ENCODE measurements at regions not wholly inside any gene's neighbourhood (a gene's known extent, or its start where the extent isn't known, plus 50 kb on each side); places are given as distances from the start of the nearest gene placed in this dataset.

DNA sequence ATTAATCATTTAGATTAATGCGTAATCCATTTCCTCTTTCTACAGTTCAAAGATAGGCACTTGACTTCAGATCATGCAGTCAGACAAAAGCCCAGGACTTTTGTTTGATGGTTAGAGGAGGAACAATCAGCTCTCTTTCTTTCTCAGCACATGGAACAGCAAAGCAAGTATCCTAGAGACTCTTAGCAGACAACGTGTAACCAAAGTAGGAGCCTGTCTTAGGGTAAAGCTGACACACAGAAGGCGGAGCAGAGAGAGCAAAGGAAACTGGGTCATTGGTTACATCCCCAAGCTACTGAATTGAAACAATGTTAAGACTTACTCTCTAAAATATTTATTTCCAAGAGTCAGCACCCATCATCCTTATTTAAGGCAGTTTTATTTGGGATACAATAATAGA lies 110.0 kb upstream of the HES1 start:
- 89% methylated on average over 3 of the region's 3 CpGs for WGBS
- no peaks in the 10 kb centered on the region for H3K27me3 ChIP-seq (ENCODE audit: control insufficient read depth in 4 of 4, insufficient read depth in 4 of 4, low read length in 3 of 4)
- H3K36me3 ChIP-seq (ENCODE audit: control insufficient read depth in 4 of 4, insufficient read depth in 3 of 4, low read depth in 1 of 4, low read length in 3 of 4), result no peaks in the 10 kb centered on the region

DNA sequence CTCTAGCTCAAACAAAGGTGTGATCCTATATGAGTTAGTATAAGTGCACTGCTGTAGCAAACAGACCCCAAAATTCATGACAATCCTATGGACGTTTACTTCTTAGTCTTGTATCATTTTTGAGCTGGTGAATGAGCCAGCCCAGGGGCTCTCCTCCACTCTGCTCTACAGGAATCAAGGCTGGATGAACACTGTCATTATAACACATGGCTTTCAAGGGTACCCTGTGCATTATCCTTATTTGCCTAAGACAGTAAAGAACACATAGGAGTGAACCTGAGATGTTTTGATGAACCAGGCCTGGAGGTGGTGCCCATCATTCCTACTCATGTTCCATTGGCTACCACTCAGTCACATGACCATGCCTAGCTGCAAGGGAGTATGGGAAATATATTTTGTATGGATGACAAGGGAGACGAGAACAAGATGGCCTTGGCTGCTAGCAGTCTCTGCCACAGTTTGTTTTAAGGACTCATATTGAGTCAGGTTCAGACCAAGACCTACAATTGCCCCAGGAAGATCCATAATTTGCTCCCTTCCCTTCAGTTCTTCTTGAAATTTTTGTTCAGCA lies 107.4 kb upstream of the HES1 start:
- Histone ChIP-seq H3K4me1 (ENCODE audit: control insufficient read depth in 4 of 4, insufficient read depth in 4 of 4, low read length in 3 of 4) (peaks cover 14 to 40% (median 29%) of the 10 kb centered on the region in 4 donors), H3K9me3 (ENCODE audit: control insufficient read depth in 4 of 4, low read length in 3 of 4) (no peaks in the 10 kb centered on the region), H3K27me3 (ENCODE audit: control insufficient read depth in 4 of 4, insufficient read depth in 4 of 4, low read length in 3 of 4) (no peaks in the 10 kb centered on the region), H3K36me3 (ENCODE audit: control insufficient read depth in 4 of 4, insufficient read depth in 3 of 4, low read depth in 1 of 4, low read length in 3 of 4) (no peaks in the 10 kb centered on the region), H3K4me3 (ENCODE audit: low read depth in 1 of 3, low read length in 3 of 3) (no peak overlapping the region), H3K9ac (ENCODE audit: low read depth in 1 of 2, low read length in 2 of 2) (no peak overlapping the region), H3K27ac (ENCODE audit: low read depth in 1 of 2, low read length in 2 of 2) (no peak overlapping the region)
- 94% methylated on average over 2 of the region's 2 CpGs for WGBS
- DNase-seq (ENCODE audit: low spot score), result no peak
- no peak for TF ChIP-seq HNF4A (conservative IDR thresholded peaks at IDR 0.05)
- TF ChIP-seq, protein P1, sequence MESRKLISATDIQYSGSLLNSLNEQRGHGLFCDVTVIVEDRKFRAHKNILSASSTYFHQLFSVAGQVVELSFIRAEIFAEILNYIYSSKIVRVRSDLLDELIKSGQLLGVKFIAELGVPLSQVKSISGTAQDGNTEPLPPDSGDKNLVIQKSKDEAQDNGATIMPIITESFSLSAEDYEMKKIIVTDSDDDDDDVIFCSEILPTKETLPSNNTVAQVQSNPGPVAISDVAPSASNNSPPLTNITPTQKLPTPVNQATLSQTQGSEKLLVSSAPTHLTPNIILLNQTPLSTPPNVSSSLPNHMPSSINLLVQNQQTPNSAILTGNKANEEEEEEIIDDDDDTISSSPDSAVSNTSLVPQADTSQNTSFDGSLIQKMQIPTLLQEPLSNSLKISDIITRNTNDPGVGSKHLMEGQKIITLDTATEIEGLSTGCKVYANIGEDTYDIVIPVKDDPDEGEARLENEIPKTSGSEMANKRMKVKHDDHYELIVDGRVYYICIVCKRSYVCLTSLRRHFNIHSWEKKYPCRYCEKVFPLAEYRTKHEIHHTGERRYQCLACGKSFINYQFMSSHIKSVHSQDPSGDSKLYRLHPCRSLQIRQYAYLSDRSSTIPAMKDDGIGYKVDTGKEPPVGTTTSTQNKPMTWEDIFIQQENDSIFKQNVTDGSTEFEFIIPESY (IDR thresholded peaks at IDR 0.05), result no peak
- no peak for TF ChIP-seq HNF4G (IDR thresholded peaks at IDR 0.05)
- TF ChIP-seq, protein P2, sequence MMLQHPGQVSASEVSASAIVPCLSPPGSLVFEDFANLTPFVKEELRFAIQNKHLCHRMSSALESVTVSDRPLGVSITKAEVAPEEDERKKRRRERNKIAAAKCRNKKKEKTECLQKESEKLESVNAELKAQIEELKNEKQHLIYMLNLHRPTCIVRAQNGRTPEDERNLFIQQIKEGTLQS (IDR thresholded peaks at IDR 0.05), result no peak
- TF ChIP-seq, protein P3, sequence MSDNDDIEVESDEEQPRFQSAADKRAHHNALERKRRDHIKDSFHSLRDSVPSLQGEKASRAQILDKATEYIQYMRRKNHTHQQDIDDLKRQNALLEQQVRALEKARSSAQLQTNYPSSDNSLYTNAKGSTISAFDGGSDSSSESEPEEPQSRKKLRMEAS (IDR thresholded peaks at IDR 0.05), result no peak
- TF ChIP-seq TAF1 (conservative IDR thresholded peaks at IDR 0.05), result no peak
- TF ChIP-seq JUND (IDR thresholded peaks at IDR 0.05), result no peak
- no peak for TF ChIP-seq FOXA2 (IDR thresholded peaks at IDR 0.05)
- no peak for TF ChIP-seq EGR1 (IDR thresholded peaks at IDR 0.05; ENCODE audit: low read depth in 2 of 2)
- TF ChIP-seq, protein P4, sequence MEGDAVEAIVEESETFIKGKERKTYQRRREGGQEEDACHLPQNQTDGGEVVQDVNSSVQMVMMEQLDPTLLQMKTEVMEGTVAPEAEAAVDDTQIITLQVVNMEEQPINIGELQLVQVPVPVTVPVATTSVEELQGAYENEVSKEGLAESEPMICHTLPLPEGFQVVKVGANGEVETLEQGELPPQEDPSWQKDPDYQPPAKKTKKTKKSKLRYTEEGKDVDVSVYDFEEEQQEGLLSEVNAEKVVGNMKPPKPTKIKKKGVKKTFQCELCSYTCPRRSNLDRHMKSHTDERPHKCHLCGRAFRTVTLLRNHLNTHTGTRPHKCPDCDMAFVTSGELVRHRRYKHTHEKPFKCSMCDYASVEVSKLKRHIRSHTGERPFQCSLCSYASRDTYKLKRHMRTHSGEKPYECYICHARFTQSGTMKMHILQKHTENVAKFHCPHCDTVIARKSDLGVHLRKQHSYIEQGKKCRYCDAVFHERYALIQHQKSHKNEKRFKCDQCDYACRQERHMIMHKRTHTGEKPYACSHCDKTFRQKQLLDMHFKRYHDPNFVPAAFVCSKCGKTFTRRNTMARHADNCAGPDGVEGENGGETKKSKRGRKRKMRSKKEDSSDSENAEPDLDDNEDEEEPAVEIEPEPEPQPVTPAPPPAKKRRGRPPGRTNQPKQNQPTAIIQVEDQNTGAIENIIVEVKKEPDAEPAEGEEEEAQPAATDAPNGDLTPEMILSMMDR (IDR thresholded peaks at IDR 0.05; ENCODE audit: low read depth, low read length, missing input control), result no peak

More for the DNA sequence above, 110.0 kb upstream of the HES1 start:
- H3K4me1 ChIP-seq (ENCODE audit: control insufficient read depth in 4 of 4, insufficient read depth in 4 of 4, low read length in 3 of 4), result peaks cover 1 to 16% (median 8%) of the 10 kb centered on the region in 4 donors
- H3K9me3 ChIP-seq (ENCODE audit: control insufficient read depth in 4 of 4, low read length in 3 of 4), result no peaks in the 10 kb centered on the region
- TF ChIP-seq, protein P4 (IDR thresholded peaks at IDR 0.05; ENCODE audit: low read depth, low read length, missing input control), result no peak
- TF ChIP-seq GABPA (IDR thresholded peaks at IDR 0.05 in 1 of 2, conservative IDR thresholded peaks at IDR 0.05 in 1 of 2) (no peak), FOXA2 (IDR thresholded peaks at IDR 0.05) (no peak), NR2F2 (IDR thresholded peaks at IDR 0.05) (no peak), EGR1 (IDR thresholded peaks at IDR 0.05; ENCODE audit: low read depth in 2 of 2) (no peak), SP1 (IDR thresholded peaks at IDR 0.05) (no peak), HNF4A (conservative IDR thresholded peaks at IDR 0.05) (no peak), YY1 (IDR thresholded peaks at IDR 0.05) (no peak), HNF4G (IDR thresholded peaks at IDR 0.05) (no peak), TAF1 (conservative IDR thresholded peaks at IDR 0.05) (no peak), JUND (IDR thresholded peaks at IDR 0.05) (no peak), FOXA1 (IDR thresholded peaks at IDR 0.05) (no peak)
- TF ChIP-seq, protein P5, sequence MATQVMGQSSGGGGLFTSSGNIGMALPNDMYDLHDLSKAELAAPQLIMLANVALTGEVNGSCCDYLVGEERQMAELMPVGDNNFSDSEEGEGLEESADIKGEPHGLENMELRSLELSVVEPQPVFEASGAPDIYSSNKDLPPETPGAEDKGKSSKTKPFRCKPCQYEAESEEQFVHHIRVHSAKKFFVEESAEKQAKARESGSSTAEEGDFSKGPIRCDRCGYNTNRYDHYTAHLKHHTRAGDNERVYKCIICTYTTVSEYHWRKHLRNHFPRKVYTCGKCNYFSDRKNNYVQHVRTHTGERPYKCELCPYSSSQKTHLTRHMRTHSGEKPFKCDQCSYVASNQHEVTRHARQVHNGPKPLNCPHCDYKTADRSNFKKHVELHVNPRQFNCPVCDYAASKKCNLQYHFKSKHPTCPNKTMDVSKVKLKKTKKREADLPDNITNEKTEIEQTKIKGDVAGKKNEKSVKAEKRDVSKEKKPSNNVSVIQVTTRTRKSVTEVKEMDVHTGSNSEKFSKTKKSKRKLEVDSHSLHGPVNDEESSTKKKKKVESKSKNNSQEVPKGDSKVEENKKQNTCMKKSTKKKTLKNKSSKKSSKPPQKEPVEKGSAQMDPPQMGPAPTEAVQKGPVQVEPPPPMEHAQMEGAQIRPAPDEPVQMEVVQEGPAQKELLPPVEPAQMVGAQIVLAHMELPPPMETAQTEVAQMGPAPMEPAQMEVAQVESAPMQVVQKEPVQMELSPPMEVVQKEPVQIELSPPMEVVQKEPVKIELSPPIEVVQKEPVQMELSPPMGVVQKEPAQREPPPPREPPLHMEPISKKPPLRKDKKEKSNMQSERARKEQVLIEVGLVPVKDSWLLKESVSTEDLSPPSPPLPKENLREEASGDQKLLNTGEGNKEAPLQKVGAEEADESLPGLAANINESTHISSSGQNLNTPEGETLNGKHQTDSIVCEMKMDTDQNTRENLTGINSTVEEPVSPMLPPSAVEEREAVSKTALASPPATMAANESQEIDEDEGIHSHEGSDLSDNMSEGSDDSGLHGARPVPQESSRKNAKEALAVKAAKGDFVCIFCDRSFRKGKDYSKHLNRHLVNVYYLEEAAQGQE (IDR thresholded peaks at IDR 0.05), result no peak
- TF ChIP-seq, protein P2 (IDR thresholded peaks at IDR 0.05), result no peak
- TF ChIP-seq, protein P3 (IDR thresholded peaks at IDR 0.05), result no peak
- no peak for DNase-seq (ENCODE audit: low spot score)
- no peak overlapping the region for H3K27ac ChIP-seq (ENCODE audit: low read depth in 1 of 2, low read length in 2 of 2)
- H3K4me3 ChIP-seq (ENCODE audit: low read depth in 1 of 3, low read length in 3 of 3), result no peak overlapping the region
- no peak overlapping the region for H3K9ac ChIP-seq (ENCODE audit: low read depth in 1 of 2, low read length in 2 of 2)

All from liver (tissue), 8 donors.